Skin epidermis (tissue), 12 donors: ENCODE measurements at regions not wholly inside any gene's neighbourhood (a gene's known extent, or its start where the extent isn't known, plus 50 kb on each side); places are given as distances from the start of the nearest gene placed in this dataset.
A peak's percentile ranks its signal among the peaks of the same experiment; 100 is the strongest.

Experiments used
- H3K27ac ChIP-seq, 21 experiments: fragments of 200-600 bp; sonication (generic) in 11 of 21; one replicate each; pipeline ENCODE4 v1.5.0; 2020; ENCODE audit warnings: mild to moderate bottlenecking in 3 of 21, inconsistent platforms in 2 of 21, moderate library complexity in 2 of 21
- H3K4me3 ChIP-seq, 7 experiments: fragments of 200-600 bp; sonication (generic) in 2 of 7; one replicate each; pipeline ENCODE4 v1.5.0; 2020; ENCODE audit warnings: inconsistent platforms in 2 of 7, mild to moderate bottlenecking in 2 of 7, moderate library complexity in 1 of 7

- Histone ChIP-seq H3K27ac (no peak overlapping the region), H3K4me3 (no peak overlapping the region)
Observed at GRCh38 chr6:44530209-44530909, 142.9 kb downstream of the CDC5L start.

DNA sequence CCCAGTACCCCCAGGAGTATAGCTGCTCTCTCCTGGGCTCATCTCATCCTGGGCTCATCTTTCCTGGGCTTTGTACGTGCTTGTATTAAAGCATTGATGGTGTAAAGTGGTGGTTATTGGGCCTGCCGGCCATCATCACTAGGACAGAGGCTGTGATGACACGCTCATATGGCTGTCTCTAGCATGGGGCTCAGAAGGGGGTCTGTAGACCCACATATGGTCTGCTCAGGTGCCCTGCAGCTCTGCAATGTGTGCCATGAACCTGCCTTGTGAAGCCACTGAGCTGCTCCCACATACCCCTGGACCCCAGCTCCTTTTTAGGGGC, 143.4 kb downstream of the CDC5L start:
- Histone ChIP-seq H3K4me3 (no peak overlapping the region), H3K27ac (no peak overlapping the region)

DNA sequence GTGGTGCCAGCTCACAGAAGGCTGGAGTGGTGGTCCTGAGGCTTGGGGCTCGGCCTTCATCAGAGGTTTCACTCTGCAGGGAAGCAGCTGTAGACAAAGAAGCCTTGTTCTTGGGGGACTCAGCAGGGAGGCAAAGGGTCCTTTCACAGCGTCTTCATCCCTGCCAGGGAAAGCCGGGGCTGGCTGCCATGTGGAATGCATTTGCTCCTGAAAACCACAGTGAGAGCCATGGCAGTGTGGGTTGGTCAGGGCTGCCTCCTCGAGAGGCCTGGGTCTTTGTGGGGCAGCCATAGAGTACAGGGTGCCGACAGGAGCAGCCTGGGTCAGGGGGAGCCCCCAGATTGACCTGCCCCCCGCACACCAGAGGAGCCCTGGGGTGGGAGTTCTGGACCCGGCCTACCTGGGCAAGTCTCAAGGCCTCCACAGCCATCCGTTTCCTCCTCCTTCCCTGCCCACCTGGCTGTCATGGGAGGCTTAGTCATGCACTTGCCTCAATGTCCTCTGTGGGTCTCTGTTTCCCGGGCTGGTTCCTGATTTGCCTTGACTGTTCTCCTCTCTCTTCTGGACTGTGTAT, 144.0 kb downstream of the CDC5L start:
- H3K27ac ChIP-seq, result no peak overlapping the region
- H3K4me3 ChIP-seq, result no peak overlapping the region

- Histone ChIP-seq H3K4me3 (no peak overlapping the region), H3K27ac (no peak overlapping the region)
Observed at GRCh38 chr6:44533421-44533820, 145.9 kb downstream of the CDC5L start.

DNA sequence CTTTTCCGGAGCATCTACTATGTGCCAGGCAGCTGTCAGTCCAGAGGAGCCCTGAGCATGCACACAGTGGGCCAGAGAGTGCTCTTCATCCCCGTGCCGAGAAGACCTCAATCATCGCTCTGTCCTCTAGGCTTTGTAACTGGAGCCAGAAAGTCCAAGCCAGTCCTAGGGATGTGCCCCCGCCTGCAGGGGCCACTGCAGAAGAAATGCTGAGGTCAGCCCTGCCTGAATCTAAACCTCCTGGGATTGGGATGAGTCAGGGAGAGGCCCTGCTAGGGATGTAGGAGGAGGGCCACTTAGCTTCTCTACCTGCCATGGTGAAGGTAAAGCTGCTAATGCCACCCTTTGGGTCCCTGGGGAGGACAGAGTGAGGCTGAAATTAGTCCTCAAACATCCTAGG, 146.8 kb downstream of the CDC5L start:
- Histone ChIP-seq H3K27ac (no peak overlapping the region), H3K4me3 (no peak overlapping the region)

DNA sequence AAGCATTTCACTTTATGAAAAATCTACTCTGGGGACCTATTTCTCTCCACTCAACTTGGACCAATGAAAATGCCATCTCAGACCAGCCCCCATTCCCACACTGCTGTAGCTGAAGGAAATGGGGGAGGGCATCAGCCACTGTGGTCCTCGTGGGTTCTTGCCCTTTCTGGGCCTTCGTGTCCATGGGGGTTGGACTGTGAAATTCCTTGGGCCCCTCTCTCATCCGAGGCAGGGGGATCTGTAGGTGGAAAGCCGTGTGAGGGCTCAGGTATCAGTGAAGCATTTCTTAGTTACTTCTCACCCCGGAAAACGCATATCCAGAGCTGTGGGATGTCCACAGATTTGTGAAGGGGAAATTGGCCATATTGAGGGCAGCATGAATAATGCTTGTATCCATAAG, 147.9 kb downstream of the CDC5L start:
- no peak overlapping the region for H3K4me3 ChIP-seq
- H3K27ac ChIP-seq, result no peak overlapping the region

GRCh38 chr6:44535967-44536366, 148.5 kb downstream of the CDC5L start:
- Histone ChIP-seq H3K4me3 (no peak overlapping the region), H3K27ac (no peak overlapping the region)

GRCh38 chr6:44537306-44538049, 150.0 kb downstream of the CDC5L start:
- no peak overlapping the region for H3K27ac ChIP-seq
- H3K4me3 ChIP-seq, result no peak overlapping the region

DNA sequence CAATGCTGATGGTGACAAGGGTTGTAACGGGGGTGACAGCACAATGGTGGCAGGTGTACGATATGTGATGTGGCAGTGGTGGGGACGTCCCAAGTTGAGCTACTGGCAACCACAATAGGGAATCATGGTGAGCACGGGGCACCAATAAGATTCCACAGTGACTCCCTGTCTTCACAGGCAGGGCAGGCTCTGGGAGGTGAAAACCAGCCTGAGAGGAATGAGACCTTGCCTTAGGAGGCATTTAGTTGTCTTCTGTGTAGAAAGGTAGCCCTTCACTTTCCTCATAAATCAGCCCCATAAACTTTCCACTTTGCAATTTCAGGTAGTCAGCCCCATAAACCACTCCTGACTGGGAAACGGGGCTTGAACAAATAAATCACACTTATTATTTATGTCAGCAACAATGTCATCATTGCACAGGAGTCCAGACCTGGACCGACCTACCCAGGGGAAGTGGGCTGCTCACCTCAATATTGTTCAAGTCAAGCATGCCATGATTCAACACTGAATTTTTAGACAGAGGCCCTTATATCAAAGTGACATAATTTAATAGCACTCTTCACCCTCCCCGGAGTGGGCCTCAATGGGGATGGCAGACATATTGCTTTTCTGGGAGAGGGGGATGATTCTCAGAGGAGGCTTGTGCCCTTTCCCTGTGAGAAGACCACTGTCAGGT, 150.8 kb downstream of the CDC5L start:
- Histone ChIP-seq H3K4me3 (no peak overlapping the region), H3K27ac (no peak overlapping the region)

DNA sequence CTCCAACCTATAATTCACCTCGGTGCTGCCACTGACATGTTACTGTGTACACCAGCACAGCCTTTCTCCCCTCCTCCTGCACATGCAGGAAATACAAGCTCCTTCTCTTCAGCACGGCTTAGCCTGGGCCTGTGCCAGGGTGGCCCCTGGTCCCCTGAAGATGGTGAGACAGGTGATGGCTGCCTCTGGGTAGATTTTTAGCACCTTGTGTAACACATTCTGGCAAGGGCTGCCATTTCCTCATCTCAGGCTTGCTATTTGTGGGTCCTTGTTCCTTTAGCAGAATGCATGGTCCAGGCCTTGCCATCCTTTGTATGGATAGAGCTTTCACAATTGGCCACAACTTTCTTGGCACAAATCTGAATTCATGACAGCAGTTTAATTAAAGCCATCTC, 151.3 kb downstream of the CDC5L start:
- H3K27ac ChIP-seq, result no peak overlapping the region
- H3K4me3 ChIP-seq, result no peak overlapping the region

GRCh38 chr6:44539701-44540355, 152.3 kb downstream of the CDC5L start:
- no peak overlapping the region for H3K27ac ChIP-seq

GRCh38 chr6:44540881-44541280, 153.4 kb downstream of the CDC5L start:
- Histone ChIP-seq H3K27ac (no peak overlapping the region), H3K4me3 (no peak overlapping the region)

More at GRCh38 chr6:44539701-44540355, 152.3 kb downstream of the CDC5L start:
- no peak overlapping the region for H3K4me3 ChIP-seq

DNA sequence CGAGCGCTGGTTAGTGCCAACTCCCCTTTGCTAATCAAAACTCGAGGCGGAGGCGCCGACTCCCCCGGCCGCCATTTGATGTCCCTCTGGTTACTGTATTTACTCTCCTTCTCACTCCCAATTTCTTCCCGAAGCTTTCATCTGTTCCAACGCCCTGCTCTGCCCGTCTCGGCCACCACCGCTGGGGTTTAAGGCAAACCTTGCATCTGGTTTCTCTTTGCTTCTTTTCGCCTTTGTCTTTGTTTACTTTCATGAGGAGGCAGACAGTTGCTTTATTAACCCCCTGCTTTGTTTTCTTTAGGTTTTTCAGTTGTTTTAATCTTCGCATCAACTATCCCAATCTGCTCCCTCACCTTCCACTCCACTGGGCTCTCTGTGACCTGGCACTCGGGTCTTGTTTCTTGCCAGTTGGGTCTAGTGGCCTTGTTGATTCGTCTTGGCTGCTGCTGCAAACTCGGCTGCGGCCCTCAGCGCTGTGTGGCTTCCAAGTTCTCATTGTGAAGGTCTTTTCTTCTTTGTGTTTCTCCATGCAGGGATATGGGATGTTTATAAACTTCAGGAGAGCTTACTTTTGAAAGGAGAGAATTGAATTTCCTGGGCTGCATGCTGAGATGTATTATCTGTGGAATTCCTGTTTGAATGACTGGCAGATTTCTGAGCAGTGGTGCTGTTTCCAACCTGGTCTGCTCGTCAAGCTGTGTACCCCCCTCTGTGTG, 155.1 kb downstream of the CDC5L start:
- H3K27ac ChIP-seq, result peak overlapping the region in 6 of 21 experiments; percentile 12 to 54 (median 30)

GRCh38 chr6:44543664-44544063, 156.2 kb downstream of the CDC5L start:
- H3K4me3 ChIP-seq, result no peak overlapping the region
- H3K27ac ChIP-seq, result no peak overlapping the region

More for the DNA sequence above, 155.1 kb downstream of the CDC5L start:
- H3K4me3 ChIP-seq, result no peak overlapping the region

- Histone ChIP-seq H3K27ac (no peak overlapping the region), H3K4me3 (no peak overlapping the region)
Observed at GRCh38 chr6:44545224-44545623, 157.7 kb downstream of the CDC5L start.

- Histone ChIP-seq H3K4me3 (no peak overlapping the region), H3K27ac (no peak overlapping the region)
Observed at GRCh38 chr6:44548319-44548718, 160.8 kb downstream of the CDC5L start.

- H3K27ac ChIP-seq, result no peak overlapping the region
- H3K4me3 ChIP-seq, result no peak overlapping the region
Observed at GRCh38 chr6:44549516-44549915, 162.0 kb downstream of the CDC5L start.

DNA sequence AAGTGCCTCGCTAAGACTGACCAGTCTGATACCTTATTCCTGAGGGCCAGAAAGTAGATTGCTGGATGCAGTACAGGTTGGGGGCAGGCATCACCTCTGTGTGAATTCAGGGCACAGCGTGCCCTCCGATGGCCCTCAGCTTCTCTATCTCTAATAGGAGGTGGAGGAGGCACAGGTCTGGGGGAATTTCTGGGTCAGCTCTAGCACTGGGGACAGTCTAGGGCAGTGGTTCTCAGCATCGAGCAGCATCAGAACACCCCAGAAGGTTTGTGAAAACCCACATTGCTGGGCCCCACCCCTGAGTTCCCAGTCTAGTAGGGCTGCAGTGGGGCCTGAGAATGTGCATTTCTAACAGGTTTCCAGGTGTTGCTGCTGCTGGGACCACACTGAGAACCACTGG, 166.7 kb downstream of the CDC5L start:
- Histone ChIP-seq H3K4me3 (no peak overlapping the region), H3K27ac (no peak overlapping the region)

GRCh38 chr6:44554861-44555260, 167.4 kb downstream of the CDC5L start:
- Histone ChIP-seq H3K27ac (no peak overlapping the region), H3K4me3 (no peak overlapping the region)

DNA sequence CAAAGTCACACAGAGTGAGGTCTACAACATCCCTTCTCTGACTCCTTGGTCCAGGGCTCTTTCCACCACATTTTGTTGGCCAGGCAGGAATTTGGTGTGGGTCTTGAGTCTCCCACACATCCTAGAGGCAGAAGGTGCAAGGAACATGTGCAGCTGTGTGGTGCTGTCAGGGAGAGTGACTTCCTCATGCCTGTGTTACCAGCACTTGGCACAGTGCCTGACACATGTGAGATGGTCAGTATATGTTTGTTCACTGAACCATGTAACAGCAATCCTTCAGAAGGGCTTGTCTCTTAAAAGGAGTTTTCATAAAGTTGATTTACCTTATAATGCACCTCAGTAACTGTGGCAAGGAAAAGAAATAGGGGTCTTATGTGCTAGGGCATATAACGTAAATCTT, 168.5 kb downstream of the CDC5L start:
- no peak overlapping the region for H3K4me3 ChIP-seq
- no peak overlapping the region for H3K27ac ChIP-seq
